Breast epithelium (tissue), 3 donors: ENCODE measurements at regions not wholly inside any gene's neighbourhood (a gene's known extent, or its start where the extent isn't known, plus 50 kb on each side); places are given as distances from the start of the nearest gene placed in this dataset.

Experiments used
- POLR2A ChIP-seq: fragments of 450-650 bp; IDR thresholded peaks from one replicate; pipeline ENCODE4 v1.6.1; 2016; ENCODE audit warnings: antibody characterized with exemption, mild to moderate bottlenecking, moderate library complexity
- POLR2AphosphoS5 ChIP-seq, 3 donors: sonication (generic); formaldehyde crosslinking; IDR thresholded peaks; one replicate each; pipeline ENCODE4 v1.6.1; 2017; ENCODE audit warnings: antibody characterized with exemption in 3 of 3
- TF ChIP-seq, protein P1 (sequence below), 3 donors: fragments of 450-650 bp; IDR thresholded peaks; one replicate each; pipeline ENCODE4 v1.5.1; 2016 to 2017; ENCODE audit warnings: antibody characterized with exemption in 3 of 3, mild to moderate bottlenecking in 3 of 3, moderate library complexity in 3 of 3

- TF ChIP-seq, protein P1, sequence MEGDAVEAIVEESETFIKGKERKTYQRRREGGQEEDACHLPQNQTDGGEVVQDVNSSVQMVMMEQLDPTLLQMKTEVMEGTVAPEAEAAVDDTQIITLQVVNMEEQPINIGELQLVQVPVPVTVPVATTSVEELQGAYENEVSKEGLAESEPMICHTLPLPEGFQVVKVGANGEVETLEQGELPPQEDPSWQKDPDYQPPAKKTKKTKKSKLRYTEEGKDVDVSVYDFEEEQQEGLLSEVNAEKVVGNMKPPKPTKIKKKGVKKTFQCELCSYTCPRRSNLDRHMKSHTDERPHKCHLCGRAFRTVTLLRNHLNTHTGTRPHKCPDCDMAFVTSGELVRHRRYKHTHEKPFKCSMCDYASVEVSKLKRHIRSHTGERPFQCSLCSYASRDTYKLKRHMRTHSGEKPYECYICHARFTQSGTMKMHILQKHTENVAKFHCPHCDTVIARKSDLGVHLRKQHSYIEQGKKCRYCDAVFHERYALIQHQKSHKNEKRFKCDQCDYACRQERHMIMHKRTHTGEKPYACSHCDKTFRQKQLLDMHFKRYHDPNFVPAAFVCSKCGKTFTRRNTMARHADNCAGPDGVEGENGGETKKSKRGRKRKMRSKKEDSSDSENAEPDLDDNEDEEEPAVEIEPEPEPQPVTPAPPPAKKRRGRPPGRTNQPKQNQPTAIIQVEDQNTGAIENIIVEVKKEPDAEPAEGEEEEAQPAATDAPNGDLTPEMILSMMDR (IDR thresholded peaks at IDR 0.05), result no peak
- no peak for TF ChIP-seq POLR2A
- no peak for TF ChIP-seq POLR2AphosphoS5 (IDR thresholded peaks at IDR 0.05)
Observed at GRCh38 chr11:69215784-69216415, 60.2 kb downstream of the SMIM38 start.
